Lower leg skin (tissue), 3 donors: ENCODE measurements at regions not wholly inside any gene's neighbourhood (a gene's known extent, or its start where the extent isn't known, plus 50 kb on each side); places are given as distances from the start of the nearest gene placed in this dataset.

ENCODE experiments used
- CTCF ChIP-seq, 3 donors: fragments of 450-650 bp; IDR thresholded peaks; one replicate each; pipeline ENCODE4 v1.5.1; 2016; ENCODE audit warnings: antibody characterized with exemption in 3 of 3, mild to moderate bottlenecking in 3 of 3, moderate library complexity in 2 of 3
- POLR2A ChIP-seq, 2 donors: fragments of 450-650 bp; IDR thresholded peaks; one replicate each; pipeline ENCODE4 v1.6.1; 2016 to 2017; ENCODE audit warnings: antibody characterized with exemption in 2 of 2, mild to moderate bottlenecking in 1 of 2, moderate library complexity in 1 of 2

- TF ChIP-seq CTCF (IDR thresholded peaks at IDR 0.05) (no peak), POLR2A (IDR thresholded peaks at IDR 0.05) (no peak)
These were observed 111.3 kb upstream of the PAPPA start for GRCh38 chr9:116042321-116042720.
